H1 (cell line): ENCODE measurements at regions not wholly inside any gene's neighbourhood (a gene's known extent, or its start where the extent isn't known, plus 50 kb on each side); places are given as distances from the start of the nearest gene placed in this dataset.

Experiments used
- CHD1 ChIP-seq: IDR thresholded peaks from 2 replicates; pipeline ENCODE4 v1.6.1; 2012; ENCODE audit warnings: low read depth, low read length, improper control_type of control experiment
- GTF2F1 ChIP-seq: IDR thresholded peaks from 2 replicates; pipeline ENCODE4 v1.6.1; 2012; ENCODE audit warnings: low read depth, low read length, improper control_type of control experiment, borderline replicate concordance
- SP2 ChIP-seq: IDR thresholded peaks from 2 replicates; pipeline ENCODE4 v1.6.1; 2012; ENCODE audit warnings: mild to moderate bottlenecking, low read length, inconsistent platforms
- SP4 ChIP-seq: IDR thresholded peaks from 2 replicates; pipeline ENCODE4 v1.6.1; 2012; ENCODE audit warnings: low read length, inconsistent platforms
- TAF1 ChIP-seq: IDR thresholded peaks from 2 replicates; pipeline ENCODE4 v1.6.1; 2011; ENCODE audit warnings: mild to moderate bottlenecking, low read depth, low read length
- TF ChIP-seq, protein P1 (sequence below): IDR thresholded peaks from 2 replicates; pipeline ENCODE4 v1.6.1; 2012; ENCODE audit warnings: inconsistent platforms

DNA sequence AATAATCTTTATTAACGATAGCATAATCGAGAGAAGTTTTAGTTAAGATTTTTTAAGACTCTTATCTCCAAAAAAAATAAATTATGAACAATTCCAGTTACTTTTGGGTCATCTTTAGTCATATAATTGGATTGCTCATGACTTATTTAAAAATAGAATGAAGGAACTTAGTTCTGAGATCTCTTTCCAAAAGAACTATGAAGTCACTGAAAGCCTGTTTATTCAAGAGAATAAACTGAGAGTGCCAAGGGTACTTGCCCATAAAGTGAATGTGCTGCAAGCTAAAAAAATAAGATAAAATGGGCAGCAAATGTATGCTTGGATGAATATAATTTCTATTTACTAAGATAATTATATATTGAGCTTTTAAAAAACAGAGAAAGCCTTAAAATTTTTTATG, 176.5 kb upstream of the PLSCR5 start (continued):
- TF ChIP-seq GTF2F1 (no peak), SP2 (no peak), SP4 (no peak), TAF1 (no peak), CHD1 (no peak)
- TF ChIP-seq, protein P1, sequence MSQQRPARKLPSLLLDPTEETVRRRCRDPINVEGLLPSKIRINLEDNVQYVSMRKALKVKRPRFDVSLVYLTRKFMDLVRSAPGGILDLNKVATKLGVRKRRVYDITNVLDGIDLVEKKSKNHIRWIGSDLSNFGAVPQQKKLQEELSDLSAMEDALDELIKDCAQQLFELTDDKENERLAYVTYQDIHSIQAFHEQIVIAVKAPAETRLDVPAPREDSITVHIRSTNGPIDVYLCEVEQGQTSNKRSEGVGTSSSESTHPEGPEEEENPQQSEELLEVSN = no peak
